GM21367 (cell line): ENCODE measurements at regions not wholly inside any gene's neighbourhood (a gene's known extent, or its start where the extent isn't known, plus 50 kb on each side); places are given as distances from the start of the nearest gene placed in this dataset.
"Not testable (repeated sequence)": the region's sequence is repeated elsewhere in the genome, so short reads cannot be mapped to it uniquely, and the experiment has no call there.

ENCODE experiments used
- ATAC-seq: cut with Tn5 transposase; IDR thresholded peaks from one replicate; pipeline ENCODE4 v1.9.1; 2021; ENCODE audit not compliant: unreplicated experiment

DNA sequence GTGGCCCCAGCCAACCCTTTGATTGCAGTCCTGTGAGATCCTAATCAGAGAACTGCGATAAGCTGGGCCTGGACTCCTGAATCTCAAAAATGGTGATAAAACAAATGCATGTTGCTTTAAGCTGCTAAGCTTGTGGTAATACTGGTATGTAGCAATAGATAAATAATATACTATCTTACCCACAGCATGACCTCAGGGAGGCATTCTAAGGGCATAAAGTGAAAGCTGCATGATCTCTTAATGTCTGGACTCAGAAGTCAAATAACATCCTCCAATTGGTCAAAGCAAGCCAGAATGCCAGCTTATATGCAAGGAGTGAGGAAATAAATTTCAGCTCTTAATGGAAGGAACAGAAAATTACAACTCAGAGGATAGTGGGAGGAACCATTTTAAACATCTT lies 246.1 kb downstream of the FSIP2 start:
- no peak for ATAC-seq

DNA sequence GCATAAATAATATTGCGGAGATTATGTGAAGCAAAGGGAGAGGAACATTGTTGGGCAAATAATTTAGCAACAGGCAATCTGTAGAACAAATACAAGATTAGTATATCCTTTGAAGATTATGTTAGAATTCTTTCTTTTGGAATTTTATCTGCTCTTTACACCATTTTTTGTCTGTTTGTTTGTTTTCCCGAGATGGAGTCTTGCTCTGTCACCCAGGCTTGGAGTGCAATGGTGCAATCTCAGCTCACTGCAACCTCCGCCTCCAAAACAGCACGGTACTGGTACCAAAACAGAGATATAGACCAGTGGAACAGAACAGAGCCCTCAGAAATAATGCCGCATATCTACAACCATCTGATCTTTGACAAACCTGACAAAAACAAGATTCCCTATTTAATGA lies 250.3 kb downstream of the FSIP2 start:
- ATAC-seq: not testable (repeated sequence)

DNA sequence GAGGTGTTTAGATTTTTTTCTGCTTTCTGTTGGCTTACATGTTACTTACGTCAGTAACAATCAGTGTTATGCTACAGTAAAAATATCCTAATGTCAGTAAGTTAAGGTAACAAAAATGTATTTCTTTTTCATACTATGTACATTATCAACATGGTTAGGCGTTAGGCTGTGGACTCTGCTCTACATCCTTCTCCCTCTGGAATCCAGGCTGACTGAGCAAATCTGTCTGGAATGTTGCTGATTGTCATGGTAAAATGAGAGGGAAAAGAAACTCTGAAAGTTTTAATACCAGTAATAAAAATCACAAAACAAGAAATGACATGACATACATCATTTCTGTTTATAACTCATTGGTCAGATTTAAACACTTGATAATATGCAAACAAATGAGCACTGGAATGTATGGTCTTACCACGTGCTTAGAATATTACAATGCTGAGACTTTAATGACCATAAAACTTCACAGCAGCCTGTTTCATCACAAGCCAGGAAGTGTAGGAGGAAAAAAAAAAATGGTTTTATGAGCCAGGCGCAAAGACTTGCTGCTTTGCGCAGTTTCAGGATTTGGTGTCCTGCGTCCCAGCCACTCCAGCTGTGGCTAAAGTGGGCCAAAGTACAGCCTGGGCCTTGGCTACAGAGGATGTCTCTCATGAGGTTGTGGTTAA lies 252.4 kb downstream of the FSIP2 start:
- no peak for ATAC-seq

DNA sequence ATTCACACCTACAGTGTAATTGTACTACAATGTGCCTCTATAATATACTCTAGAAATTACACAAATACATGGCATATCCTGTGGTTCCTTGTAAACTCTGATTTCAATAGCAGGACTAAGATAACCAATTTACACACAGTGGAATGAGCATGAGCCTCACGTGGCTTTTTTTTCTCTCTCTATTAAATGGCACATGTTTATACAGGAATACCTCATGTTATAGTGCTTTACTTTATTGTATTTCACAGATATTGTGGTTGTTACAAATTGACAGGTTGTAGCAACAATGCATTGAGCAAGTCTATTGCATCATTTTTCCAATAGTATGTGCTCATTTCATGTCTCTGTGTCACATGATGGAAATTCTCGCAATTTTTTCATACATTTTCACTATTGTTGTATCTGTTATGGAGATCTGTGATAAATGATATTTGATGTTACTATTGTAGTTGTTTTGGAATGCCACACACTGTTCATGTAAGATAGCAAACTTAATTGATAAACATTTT lies 260.0 kb downstream of the FSIP2 start:
- no peak for ATAC-seq

DNA sequence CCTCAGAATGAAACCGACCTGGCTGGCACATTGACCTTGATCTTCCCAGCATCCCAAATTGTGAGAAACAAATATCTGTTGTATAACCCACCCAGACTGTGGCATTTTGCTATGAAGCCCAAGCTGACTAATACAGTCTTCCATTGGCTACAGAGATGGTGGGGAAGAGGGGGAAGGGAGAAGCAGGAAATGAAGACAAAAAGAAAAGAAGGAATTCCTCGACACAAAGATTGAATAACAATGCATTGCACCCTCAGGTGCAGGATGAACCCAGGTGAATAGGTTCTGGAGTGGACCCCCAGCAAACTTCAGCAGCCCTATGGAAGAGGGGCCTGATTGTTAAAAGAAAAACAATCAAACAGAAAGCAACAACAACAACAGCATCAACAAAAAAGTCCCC lies 270.7 kb downstream of the FSIP2 start:
- ATAC-seq: no peak

DNA sequence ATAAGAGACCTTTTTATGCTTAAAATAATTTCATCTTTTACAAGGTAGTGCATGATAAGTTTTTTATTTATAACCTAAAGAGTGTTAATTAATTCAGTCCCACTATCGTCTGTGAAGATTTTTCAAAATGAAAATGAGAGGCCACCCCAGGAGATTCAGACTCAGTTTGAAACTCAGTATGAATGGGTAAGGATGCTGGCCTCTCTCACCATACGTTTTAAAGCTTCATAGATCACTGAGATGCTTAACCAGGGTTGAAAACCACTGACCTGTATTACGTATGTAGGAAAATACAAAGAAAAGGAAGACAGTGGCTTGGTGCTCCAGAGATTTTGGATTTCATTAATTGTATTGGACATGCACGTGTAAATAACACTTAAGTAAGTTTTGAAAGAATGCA lies 278.7 kb downstream of the FSIP2 start:
- no peak for ATAC-seq

DNA sequence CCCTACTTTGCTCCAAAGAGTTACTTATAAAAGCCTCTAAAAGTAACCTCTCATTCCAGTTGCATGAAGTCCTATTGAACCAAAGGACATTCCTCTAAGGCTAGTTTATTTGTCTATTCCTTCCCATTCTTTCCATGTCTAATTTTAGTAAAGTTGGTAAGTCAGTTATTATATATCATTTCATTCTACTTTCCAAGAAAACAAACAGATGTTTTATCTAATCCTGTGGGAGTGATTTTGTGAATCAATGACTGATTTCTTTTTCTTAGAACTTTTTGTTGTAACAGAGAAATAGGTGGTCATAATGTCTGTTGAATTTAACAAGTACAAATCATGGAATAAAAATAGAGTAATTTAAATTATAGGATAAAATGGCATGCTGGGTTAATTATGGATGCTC lies 286.3 kb downstream of the FSIP2 start:
- ATAC-seq: no peak

DNA sequence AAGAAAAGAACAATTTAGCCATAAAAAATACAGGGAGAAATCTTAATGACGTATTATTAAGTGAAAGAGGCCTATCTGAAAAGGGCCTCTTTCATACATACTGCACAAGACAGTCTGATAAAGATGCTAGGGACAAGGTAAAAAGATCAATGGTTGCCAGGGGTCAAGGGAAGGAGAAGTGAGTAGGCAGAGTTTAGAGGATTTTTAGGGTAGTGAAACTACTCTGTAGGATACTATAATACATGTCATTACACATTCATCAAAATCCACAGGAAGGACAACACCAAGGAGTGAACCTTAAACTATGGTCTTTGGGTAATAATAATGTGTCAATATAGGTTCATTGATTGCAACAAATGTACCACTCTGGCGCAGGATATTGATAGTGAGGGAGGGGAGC lies 289.3 kb downstream of the FSIP2 start:
- no peak for ATAC-seq

DNA sequence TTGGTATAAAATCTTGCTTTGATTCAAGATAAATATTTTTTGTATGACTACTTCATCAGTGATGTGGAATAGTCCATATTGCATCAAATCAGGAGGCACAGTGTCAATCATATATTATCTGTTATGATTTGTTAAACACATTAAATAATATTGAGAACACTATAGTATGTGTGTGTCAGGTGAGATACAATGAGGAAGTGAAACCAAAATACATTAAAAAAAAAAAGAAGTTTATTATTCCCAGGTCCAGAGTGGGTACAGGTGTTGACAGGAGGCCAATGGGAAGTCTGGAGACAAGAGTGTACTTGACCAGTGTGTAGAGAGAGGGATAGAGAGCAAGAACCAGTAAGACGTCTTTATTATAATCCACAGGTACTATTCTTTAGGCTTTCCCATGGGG lies 292.6 kb downstream of the FSIP2 start:
- no peak for ATAC-seq

DNA sequence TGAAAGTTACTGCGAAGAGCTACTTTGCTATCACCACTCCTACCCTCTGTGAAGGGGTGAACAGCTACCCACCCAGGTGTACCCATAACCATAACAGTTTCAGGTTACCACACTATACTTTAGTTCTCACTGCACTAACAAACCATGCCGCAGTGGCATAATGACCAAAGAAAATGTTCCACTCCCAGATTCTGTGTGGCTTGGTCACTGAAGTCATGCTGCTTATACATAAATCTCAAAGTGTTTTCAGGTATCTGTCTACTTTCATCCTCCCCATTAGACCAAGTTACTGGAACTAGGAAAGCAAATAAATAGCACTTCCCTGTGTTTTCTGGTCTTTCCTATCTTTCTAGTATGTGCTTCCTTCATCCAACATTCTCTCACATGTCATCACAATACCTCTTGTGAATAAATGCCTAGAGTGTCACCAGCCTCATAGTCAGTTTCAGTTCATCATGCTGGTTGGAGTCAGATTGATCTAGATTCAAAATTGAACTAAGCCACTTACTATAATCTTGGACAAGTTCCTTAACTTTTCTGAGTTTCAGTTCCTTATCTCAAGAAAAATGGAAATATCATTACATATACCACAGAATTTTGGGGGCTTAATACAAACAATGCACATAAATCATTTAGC lies 293.6 kb downstream of the FSIP2 start:
- no peak for ATAC-seq

DNA sequence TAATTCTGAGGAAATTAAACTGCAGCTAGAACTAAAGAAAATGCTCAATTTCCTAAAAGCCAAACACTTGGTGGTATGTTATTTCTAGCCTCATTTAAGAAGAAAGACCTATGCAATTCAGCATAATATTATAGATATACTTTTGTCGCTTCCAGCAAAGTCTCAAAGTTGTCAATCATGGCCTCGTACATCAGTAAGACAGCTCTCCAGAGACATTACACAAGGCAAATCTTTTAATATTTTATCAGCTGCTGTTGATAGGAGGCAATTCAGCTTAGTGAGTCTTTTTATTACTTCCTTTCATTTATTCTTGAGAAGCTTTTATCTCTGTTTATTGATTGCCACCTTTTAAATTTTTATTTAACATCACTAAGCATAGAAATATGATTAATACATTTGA lies 294.3 kb downstream of the FSIP2 start:
- ATAC-seq: no peak

DNA sequence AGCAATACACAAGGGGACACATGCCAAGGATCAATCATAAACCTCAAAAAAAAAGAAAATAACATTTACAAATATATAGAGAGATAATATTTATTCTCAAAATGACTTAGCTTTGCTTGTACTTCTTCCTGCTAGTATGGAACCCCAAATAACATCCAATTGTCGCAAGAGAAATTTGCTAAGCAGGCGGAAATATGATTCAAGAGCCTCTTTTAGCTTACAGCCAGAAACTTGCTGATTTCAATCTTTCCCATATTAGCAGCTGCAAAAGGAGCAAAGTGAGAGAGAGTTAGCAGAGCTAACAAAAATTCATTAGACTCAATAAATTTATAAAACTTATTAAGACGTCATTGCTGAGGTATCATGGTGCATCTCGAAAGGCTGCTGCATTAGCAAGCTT lies 294.9 kb downstream of the FSIP2 start:
- no peak for ATAC-seq

DNA sequence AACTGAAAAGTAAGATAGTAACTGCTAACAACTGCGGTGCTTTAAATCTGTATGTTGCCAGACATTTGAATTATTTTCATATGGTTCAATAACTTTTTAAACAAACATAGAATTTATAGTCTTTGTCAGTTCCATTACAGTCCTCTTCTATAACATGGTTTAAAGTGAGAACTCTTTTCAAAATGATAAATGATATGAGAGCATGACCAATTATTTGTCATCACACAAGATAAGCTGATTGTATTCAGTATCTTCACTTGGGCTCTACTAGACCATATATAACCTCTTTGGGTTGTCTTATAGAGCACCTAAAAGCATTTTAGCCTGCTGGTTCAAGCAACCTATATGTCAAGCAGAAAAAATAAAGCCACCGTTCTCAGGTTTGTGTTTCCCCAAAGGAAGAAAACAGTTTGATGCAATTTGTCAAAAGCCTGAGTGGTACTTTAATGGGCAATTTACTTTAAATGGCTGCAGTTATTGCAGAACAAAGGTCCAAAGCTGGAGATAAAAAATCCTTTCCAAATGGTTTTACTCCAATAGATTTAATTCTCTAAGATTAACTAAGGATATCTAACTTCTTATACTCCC lies 298.4 kb downstream of the FSIP2 start:
- no peak for ATAC-seq

DNA sequence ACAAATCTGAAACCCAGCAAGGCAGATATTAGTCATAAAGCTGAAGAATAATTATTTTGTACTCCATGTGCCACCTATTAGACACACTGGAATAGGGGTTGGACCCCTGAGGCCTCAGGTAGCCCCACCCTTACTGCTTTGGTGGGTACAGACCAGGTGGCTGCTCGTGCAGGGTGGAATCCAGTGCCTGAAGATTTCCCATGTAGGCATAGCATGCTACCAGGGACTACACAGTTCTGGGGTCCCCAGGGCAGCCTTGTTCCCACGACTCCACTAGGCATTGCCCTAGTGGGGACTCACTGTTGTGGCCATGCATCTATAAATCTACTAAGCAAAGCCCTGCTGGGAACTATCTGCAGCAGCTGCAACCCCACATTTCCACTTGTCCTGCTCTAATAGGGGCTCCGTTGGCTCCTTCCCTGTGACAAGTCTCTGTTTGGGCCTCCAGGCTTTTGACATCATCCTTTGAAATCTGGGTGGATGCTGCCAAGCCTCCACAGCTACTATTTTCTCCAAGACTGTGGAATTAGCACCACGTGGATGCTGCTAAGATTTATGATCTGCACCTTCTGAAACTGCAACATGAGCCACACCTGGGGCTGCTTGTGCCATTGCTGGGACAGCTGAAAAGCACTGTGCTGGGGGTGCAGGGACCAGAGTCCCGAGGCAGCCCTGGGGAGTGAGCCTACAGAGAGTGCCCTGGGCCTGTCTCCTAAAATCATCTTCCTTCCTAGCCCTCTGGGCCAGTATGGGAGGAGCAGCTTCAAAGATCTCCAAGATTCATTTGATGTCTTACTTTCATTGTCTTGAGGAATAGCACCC lies 303.8 kb downstream of the FSIP2 start:
- ATAC-seq: no peak

DNA sequence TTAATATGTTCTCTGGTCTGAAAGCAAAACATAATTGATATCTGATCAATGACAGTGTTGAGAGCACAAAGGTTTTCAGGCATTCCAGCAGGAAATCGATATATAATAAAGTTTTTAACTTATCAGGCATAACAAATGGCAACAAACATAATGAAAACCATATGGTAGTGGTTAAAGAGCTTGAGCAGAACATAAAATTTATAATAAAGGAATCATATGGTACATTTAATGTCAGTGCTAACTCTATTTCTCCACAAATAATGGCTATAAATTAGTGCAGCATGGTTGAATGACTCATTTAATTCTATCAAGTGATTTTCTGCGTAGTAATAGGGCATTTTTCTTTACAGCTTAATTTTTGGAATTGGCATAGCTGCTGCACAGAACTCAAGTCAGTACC lies 306.2 kb downstream of the FSIP2 start:
- no peak for ATAC-seq

DNA sequence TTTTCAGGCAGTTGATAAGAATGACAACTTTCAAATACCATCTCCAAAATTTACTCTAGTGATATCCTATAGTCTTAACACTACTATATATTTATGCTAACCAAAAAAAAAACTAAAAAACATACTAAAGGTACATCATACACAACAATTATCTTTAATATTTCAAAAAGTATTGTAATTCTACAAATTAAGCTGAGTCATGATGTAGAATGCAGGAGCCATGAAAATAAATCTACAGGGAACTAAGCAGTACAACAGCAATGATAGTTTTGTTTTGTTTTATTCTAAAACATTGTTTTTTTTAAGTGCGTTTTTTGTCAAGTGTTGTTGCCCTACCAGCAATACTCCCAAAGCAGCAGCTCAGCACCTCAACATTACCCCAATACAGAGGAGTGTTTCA lies 314.3 kb downstream of the FSIP2 start:
- no peak for ATAC-seq

DNA sequence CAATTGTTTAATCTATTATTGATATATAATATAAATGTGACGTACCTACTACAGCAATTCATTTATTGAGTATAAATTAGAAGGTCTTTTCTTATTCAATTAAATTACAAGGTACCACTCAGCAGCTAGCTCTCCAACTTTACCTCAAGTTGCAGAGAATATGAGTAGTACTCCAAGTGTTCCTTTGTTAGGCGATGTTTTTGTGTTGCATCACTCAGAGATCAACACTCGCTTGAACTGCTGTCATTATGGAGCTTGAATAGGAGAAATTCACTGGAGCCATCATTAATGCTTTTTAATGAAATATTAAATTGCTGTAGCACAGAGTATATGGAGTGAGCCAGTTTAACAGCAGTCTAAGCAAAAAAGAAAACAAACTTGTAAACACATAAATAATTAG lies 320.0 kb downstream of the FSIP2 start:
- no peak for ATAC-seq

DNA sequence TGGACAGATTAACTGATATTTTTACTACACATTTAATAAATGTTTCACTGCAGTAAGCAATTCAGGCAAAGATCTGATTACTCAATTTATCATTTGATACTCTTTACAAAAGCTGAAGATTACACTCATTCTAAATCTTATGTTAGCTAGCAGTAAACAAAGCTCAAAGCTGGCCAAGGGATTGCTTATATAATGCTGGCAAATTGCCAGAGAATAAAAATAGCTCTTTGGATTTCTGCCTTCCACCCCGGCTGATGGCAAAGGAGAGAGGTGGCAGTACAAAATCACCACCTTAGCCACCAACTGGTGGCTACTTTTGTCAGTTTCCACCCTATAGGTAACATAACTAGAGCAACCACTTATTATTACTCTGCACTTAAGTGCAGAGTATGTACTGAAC lies 320.5 kb downstream of the FSIP2 start:
- ATAC-seq: no peak

DNA sequence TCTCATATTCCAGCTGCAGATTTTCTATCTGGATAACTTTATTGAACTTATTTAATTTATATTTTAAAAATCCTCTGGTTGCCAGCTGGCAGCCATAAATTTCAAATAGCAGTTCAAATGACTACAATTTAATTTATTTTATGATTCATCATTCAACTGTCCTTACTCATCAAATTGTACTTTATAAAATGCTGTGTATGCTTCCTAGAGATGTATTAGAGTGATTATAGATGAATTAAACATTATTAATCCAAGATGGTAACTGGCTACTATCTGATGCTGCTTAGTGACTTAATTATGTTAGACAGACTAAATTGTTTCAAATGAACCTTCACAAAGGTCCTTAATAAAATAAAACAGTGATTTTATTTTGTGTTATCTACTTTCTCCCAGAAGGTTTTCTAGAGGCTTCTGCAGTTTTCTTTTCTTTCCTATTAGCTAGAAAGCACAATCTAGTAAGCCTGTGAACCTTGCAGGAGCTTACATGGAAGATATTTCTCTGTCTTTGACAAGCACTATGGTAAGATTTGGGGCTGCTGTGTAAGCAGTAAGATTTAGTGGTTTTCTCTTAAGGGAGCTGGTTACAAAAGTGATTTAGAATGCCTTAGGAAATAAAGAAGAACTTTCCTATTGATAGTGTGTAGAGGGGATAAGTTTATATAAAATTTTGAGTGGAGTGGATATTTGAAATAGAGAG lies 322.3 kb downstream of the FSIP2 start:
- ATAC-seq: no peak

DNA sequence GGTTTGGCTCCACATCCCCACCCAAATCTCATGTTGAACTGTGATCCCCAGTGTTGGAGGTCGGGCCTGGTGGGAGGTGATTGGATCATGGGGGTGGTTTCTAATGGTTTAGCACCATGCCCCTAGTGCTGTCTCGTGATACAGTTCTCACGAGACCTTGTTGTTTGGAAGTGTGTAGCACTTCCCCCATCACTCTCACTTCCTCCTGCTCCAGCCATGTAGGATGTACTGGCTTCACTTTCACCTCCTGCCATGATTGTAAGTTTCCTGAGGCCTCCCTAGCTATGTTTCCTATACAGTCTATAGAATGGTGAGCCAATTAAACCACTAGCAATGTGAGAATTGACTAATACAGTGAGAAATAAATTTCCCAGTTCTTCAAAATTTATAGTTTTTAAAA lies 325.9 kb downstream of the FSIP2 start:
- no peak for ATAC-seq

DNA sequence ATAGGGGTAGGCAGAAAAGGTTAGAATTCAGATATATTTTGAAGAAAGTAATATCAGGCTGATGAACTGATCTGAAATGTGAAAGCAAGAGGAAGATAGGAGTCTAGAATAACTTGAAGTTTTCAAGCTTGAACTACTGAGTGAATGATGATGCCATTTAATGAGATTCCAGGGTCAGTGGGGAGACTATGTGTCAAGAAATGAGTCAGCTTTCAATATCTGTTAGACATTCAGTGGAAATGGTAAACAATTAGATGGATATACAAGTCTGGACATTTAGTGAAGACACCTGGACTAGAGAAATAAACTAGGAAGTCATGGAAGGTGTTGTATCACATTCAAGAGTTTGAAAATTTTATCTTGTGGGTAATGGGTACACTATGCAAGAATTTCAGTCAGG lies 326.9 kb downstream of the FSIP2 start:
- ATAC-seq: no peak
